IPS-18a (cell line): ENCODE measurements at regions not wholly inside any gene's neighbourhood (a gene's known extent, or its start where the extent isn't known, plus 50 kb on each side); places are given as distances from the start of the nearest gene placed in this dataset.

Experiments used
- H3K27ac ChIP-seq: one replicate; pipeline ENCODE4 v1.5.1; 2013; ENCODE audit warnings: low read length
- H3K27me3 ChIP-seq: one replicate; pipeline ENCODE4 v1.6.1; 2013; ENCODE audit warnings: mild to moderate bottlenecking, low read length; ENCODE audit not compliant: control insufficient read depth, insufficient read depth
- H3K36me3 ChIP-seq: one replicate; pipeline ENCODE4 v1.6.1; 2013; ENCODE audit warnings: low read depth, low read length; ENCODE audit not compliant: control insufficient read depth
- H3K4me1 ChIP-seq: one replicate; pipeline ENCODE4 v1.6.1; 2013; ENCODE audit warnings: low read depth, low read length; ENCODE audit not compliant: control insufficient read depth
- H3K4me3 ChIP-seq: one replicate; pipeline ENCODE4 v1.5.1; 2013; ENCODE audit warnings: low read length
- H3K9ac ChIP-seq: one replicate; pipeline ENCODE4 v1.6.1; 2013; ENCODE audit warnings: mild to moderate bottlenecking, low read length, moderate library complexity
- H3K9me3 ChIP-seq: one replicate; pipeline ENCODE4 v1.6.1; 2013; ENCODE audit warnings: low read depth, low read length; ENCODE audit not compliant: control insufficient read depth

GRCh38 chr1:181424786-181425403 is 58.4 kb upstream of the CACNA1E start:
- Histone ChIP-seq H3K4me1 (no peaks in the 10 kb centered on the region), H3K4me3 (no peak overlapping the region), H3K36me3 (no peaks in the 10 kb centered on the region), H3K27me3 (peaks cover 10% of the 10 kb centered on the region), H3K9me3 (no peaks in the 10 kb centered on the region), H3K27ac (no peak overlapping the region), H3K9ac (no peak overlapping the region)

- no peak overlapping the region for H3K9ac ChIP-seq
- H3K4me3 ChIP-seq, result no peak overlapping the region
- H3K36me3 ChIP-seq, result no peaks in the 10 kb centered on the region
- no peaks in the 10 kb centered on the region for H3K9me3 ChIP-seq
- H3K27me3 ChIP-seq, result peaks cover 10% of the 10 kb centered on the region
- no peaks in the 10 kb centered on the region for H3K4me1 ChIP-seq
- no peak overlapping the region for H3K27ac ChIP-seq
These were observed 57.8 kb upstream of the CACNA1E start for GRCh38 chr1:181425566-181425965.

DNA sequence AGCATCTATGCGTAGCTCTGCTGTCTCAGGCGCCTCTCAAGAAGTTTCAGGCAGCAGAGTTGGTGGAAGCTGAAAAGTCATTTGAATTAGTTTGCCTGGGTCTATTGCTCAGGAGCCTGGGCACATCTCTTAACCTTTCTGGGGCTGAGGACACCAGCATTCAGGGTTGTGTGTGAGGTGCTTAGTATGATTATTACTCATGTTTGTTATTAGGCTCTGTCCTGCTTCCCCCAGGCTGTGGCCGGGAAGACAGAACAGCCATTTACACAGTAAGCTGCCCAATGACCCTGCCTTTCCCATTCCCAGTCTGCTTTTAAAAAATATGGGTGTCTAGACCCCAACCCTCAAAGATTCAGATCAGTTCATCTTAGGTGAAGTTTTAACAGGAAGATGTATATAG is 53.9 kb upstream of the CACNA1E start:
- no peaks in the 10 kb centered on the region for H3K9me3 ChIP-seq
- H3K9ac ChIP-seq, result no peak overlapping the region
- H3K4me1 ChIP-seq, result no peaks in the 10 kb centered on the region
- H3K4me3 ChIP-seq, result no peak overlapping the region
- peaks cover 10% of the 10 kb centered on the region for H3K27me3 ChIP-seq
- H3K27ac ChIP-seq, result no peak overlapping the region
- H3K36me3 ChIP-seq, result no peaks in the 10 kb centered on the region

- no peaks in the 10 kb centered on the region for H3K36me3 ChIP-seq
- no peak overlapping the region for H3K27ac ChIP-seq
These were observed 53.1 kb upstream of the CACNA1E start for GRCh38 chr1:181430015-181430885.

More at GRCh38 chr1:181430015-181430885, 53.1 kb upstream of the CACNA1E start:
- H3K4me3 ChIP-seq, result no peak overlapping the region
- H3K9me3 ChIP-seq, result no peaks in the 10 kb centered on the region
- H3K4me1 ChIP-seq, result no peaks in the 10 kb centered on the region
- H3K27me3 ChIP-seq, result peaks cover 8% of the 10 kb centered on the region
- no peak overlapping the region for H3K9ac ChIP-seq
